GM23248 (cell line): ENCODE measurements at regions not wholly inside any gene's neighbourhood (a gene's known extent, or its start where the extent isn't known, plus 50 kb on each side); places are given as distances from the start of the nearest gene placed in this dataset.

ENCODE experiments used
- EZH2 ChIP-seq: fragments of 200-600 bp; sonication (generic); IDR thresholded peaks from 2 replicates; pipeline ENCODE4 v1.6.1; 2018; ENCODE audit warnings: antibody characterized with exemption, mild to moderate bottlenecking; ENCODE audit not compliant: insufficient read depth, poor library complexity, severe bottlenecking
- EZH2phosphoT487 ChIP-seq: fragments of 200-600 bp; sonication (generic); IDR thresholded peaks from 2 replicates; pipeline ENCODE4 v1.6.1; 2018; ENCODE audit warnings: antibody characterized with exemption, moderate library complexity, mild to moderate bottlenecking, low read depth; ENCODE audit not compliant: insufficient read depth

- TF ChIP-seq EZH2, result no peak
- no peak for TF ChIP-seq EZH2phosphoT487
These were observed 788.7 kb upstream of the DPPA4 start for GRCh38 chr3:110126065-110126464.
